GM12865 (cell line): ENCODE measurements at regions not wholly inside any gene's neighbourhood (a gene's known extent, or its start where the extent isn't known, plus 50 kb on each side); places are given as distances from the start of the nearest gene placed in this dataset.

ENCODE experiments used
- DNase-seq: peaks from one replicate; pipeline ENCODE4 v3.0.0; 2010; ENCODE audit warnings: low read depth
- H3K4me3 ChIP-seq: 2 replicates; pipeline ENCODE4 v1.5.1; 2011; ENCODE audit warnings: mild to moderate bottlenecking, low read depth, low read length, control low read depth
- CTCF ChIP-seq: IDR thresholded peaks from 2 replicates; pipeline ENCODE4 v1.5.1; 2011; ENCODE audit warnings: low read length, control low read depth, low read depth, inconsistent platforms; ENCODE audit not compliant: insufficient read depth; ENCODE audit errors: missing control alignments

- H3K4me3 ChIP-seq: no peak overlapping the region
- no peak for TF ChIP-seq CTCF
- DNase-seq: no peak
These were observed 176.2 kb upstream of the THRB start for GRCh38 chr3:24670871-24671270.

GRCh38 chr3:24673596-24673995, 178.9 kb upstream of the THRB start:
- TF ChIP-seq CTCF: no peak
- H3K4me3 ChIP-seq: no peak overlapping the region
- DNase-seq: no peak

DNA sequence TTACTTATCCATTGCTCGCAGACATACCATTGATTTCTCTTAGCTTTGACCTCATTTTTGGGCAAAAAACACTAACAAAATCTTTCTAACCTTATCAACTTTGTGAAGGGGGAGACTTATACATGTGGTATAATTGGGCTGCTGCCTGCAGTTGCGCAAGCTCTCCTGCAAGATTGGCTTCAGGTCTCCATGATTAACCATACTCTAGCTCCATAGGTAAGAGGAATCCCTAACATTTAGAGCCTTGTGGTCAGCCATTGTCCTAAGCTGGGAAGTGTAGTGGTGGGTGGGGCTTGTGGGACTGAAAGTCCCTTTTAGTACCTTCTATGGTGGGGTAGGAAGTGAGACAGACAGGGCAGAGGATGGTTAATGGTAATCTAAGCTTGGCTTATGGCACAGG, 179.6 kb upstream of the THRB start:
- DNase-seq: no peak
- H3K4me3 ChIP-seq: no peak overlapping the region
- no peak for TF ChIP-seq CTCF

- no peak for TF ChIP-seq CTCF
- H3K4me3 ChIP-seq: no peak overlapping the region
These were observed 183.4 kb upstream of the THRB start for GRCh38 chr3:24678021-24678420.

DNA sequence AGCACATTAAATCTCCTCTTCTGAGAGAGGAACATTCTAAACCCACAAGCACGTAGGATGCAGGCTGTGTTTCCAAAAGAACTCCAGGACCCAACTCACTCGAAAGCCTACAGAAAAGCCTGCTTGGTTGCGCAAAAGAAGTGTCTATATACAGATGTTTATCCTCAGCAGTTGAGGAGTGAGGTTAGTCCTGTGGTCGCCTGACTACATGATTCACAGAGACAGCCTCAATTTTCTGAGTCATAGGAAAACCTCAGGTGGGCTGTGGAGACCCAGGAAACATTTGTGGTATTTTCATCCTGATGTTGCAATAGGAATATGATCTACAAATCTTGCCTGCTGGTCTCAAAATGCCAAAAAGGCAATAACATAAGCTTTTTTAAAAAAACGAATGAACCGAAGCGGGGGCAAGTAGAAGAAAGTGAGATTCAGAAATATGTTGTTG, 183.8 kb upstream of the THRB start:
- no peak for DNase-seq
- no peak overlapping the region for H3K4me3 ChIP-seq
- no peak for TF ChIP-seq CTCF

More at GRCh38 chr3:24678021-24678420, 183.4 kb upstream of the THRB start:
- DNase-seq: no peak

DNA sequence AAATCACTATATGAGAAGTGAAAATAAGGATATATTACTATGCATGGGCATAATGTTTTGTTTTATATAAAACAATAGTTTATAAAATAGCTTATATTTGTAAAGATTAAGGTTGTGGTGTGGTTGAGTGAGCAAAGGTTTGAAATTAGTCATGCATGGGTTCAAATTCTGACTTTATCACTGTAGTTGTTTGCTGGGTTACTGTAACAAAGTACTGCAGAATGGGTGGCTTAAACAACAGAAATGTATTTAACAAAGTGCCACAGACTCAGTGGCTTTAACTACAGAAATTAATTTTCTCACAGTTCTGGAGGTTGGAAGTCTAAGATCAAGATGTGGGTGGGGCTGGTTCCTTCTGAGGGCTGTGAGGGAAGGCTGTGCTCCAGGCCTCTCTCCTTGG, 184.8 kb upstream of the THRB start:
- TF ChIP-seq CTCF: no peak
- H3K4me3 ChIP-seq: no peak overlapping the region
- no peak for DNase-seq

DNA sequence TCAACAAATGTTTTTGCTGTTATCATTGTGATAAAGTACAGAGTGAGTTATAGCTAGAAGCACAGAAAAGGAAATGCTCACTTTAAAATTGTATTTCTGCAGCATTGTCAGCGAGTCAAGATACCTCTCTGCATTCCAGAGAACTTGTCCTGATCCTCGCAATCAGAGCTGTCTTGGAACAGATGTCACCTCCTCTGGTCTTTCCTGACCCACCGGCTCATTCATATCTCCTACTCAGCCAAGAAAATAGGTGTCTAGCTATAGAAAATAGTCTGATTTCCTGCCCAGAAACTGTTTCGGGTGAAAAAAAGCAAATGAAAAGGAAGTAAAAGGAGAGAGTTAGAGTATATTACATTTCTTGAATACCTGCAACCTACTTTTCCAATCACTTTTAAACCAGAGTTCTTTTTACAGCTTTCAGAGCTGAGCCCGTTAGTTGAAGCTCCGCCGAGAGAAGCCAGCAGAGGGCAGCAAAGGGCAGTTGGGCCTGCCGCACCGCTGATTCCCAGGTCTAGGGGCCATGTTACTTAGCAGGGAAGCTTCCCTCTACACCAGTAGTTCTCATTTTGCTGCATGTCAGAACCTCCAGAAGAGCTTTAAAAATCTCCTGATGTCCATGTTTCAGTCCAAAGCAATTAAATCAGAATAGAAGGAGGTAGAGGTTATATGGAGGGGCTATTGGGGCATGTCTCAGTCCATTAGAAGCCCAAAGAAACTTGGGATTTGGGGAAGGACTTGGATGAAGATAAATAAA, 185.7 kb upstream of the THRB start:
- H3K4me3 ChIP-seq: no peak overlapping the region
- DNase-seq: peak; percentile 54
- peak; percentile 82 for TF ChIP-seq CTCF
